ENCODE measurements at regions not wholly inside any gene's neighbourhood (a gene's known extent, or its start where the extent isn't known, plus 50 kb on each side); places are given as distances from the start of the nearest gene placed in this dataset.

- Mint-ChIP-seq H3K4me1 (no peaks in the 10 kb centered on the region), H3K27me3 (no peaks in the 10 kb centered on the region), H3K9me3 (no peaks in the 10 kb centered on the region), H3K27ac (ENCODE audit: low read depth) (no peak overlapping the region), H3K4me3 (no peak overlapping the region), H3K36me3 (ENCODE audit: insufficient read depth) (no peaks in the 10 kb centered on the region)
- no peak for ATAC-seq (replicated peaks; ENCODE audit: extremely low read depth, poor library complexity, severe bottlenecking)
- DNase-seq (ENCODE audit: low spot score in 2 of 2): no peak
Observed at GRCh38 chr10:9766762-9767161, 1250.9 kb upstream of the CELF2 start.

- Mint-ChIP-seq H3K27ac (ENCODE audit: low read depth) (no peak overlapping the region), H3K9me3 (peaks cover 22% of the 10 kb centered on the region), H3K4me3 (no peak overlapping the region), H3K27me3 (no peaks in the 10 kb centered on the region), H3K36me3 (ENCODE audit: insufficient read depth) (no peaks in the 10 kb centered on the region), H3K4me1 (no peaks in the 10 kb centered on the region)
- ATAC-seq (replicated peaks; ENCODE audit: extremely low read depth, poor library complexity, severe bottlenecking) (no peak), DNase-seq (ENCODE audit: low spot score in 2 of 2) (no peak)
Observed at GRCh38 chr10:9781666-9782065, 1236.0 kb upstream of the CELF2 start.

- no peaks in the 10 kb centered on the region for H3K36me3 Mint-ChIP-seq (ENCODE audit: insufficient read depth)
- H3K27me3 Mint-ChIP-seq: no peaks in the 10 kb centered on the region
- H3K27ac Mint-ChIP-seq (ENCODE audit: low read depth): no peak overlapping the region
- no peaks in the 10 kb centered on the region for H3K4me1 Mint-ChIP-seq
- ATAC-seq (replicated peaks; ENCODE audit: extremely low read depth, poor library complexity, severe bottlenecking): no peak
- H3K9me3 Mint-ChIP-seq: peaks cover 15% of the 10 kb centered on the region
- no peak for DNase-seq (ENCODE audit: low spot score in 2 of 2)
- no peak overlapping the region for H3K4me3 Mint-ChIP-seq
Observed at GRCh38 chr10:9786101-9786500, 1231.6 kb upstream of the CELF2 start.

- H3K4me3 Mint-ChIP-seq: no peak overlapping the region
- no peak overlapping the region for H3K27ac Mint-ChIP-seq (ENCODE audit: low read depth)
- no peaks in the 10 kb centered on the region for H3K4me1 Mint-ChIP-seq
- no peak for ATAC-seq (replicated peaks; ENCODE audit: extremely low read depth, poor library complexity, severe bottlenecking)
- peaks cover 10% of the 10 kb centered on the region for H3K9me3 Mint-ChIP-seq
- no peaks in the 10 kb centered on the region for H3K36me3 Mint-ChIP-seq (ENCODE audit: insufficient read depth)
- no peaks in the 10 kb centered on the region for H3K27me3 Mint-ChIP-seq
- DNase-seq (ENCODE audit: low spot score in 2 of 2): no peak
Observed at GRCh38 chr10:9786576-9786975, 1231.1 kb upstream of the CELF2 start.

- Mint-ChIP-seq H3K27ac (ENCODE audit: low read depth) (no peak overlapping the region), H3K36me3 (ENCODE audit: insufficient read depth) (no peaks in the 10 kb centered on the region), H3K9me3 (peaks cover 9% of the 10 kb centered on the region), H3K27me3 (no peaks in the 10 kb centered on the region), H3K4me1 (no peaks in the 10 kb centered on the region), H3K4me3 (no peak overlapping the region)
- DNase-seq (ENCODE audit: low spot score in 2 of 2): no peak
- no peak for ATAC-seq (replicated peaks; ENCODE audit: extremely low read depth, poor library complexity, severe bottlenecking)
Observed at GRCh38 chr10:9789996-9790395, 1227.7 kb upstream of the CELF2 start.

- no peak for DNase-seq (ENCODE audit: low spot score in 2 of 2)
- Mint-ChIP-seq H3K4me1 (no peaks in the 10 kb centered on the region), H3K27ac (ENCODE audit: low read depth) (no peak overlapping the region), H3K9me3 (peaks cover 9% of the 10 kb centered on the region), H3K27me3 (no peaks in the 10 kb centered on the region), H3K4me3 (no peak overlapping the region), H3K36me3 (ENCODE audit: insufficient read depth) (no peaks in the 10 kb centered on the region)
- no peak for ATAC-seq (replicated peaks; ENCODE audit: extremely low read depth, poor library complexity, severe bottlenecking)
Observed at GRCh38 chr10:9792181-9792580, 1225.5 kb upstream of the CELF2 start.

GRCh38 chr10:9796564-9796963 lies 1221.1 kb upstream of the CELF2 start:
- no peak overlapping the region for H3K4me3 Mint-ChIP-seq
- H3K36me3 Mint-ChIP-seq (ENCODE audit: insufficient read depth): no peaks in the 10 kb centered on the region
- H3K27ac Mint-ChIP-seq (ENCODE audit: low read depth): no peak overlapping the region
- peaks cover 21% of the 10 kb centered on the region for H3K9me3 Mint-ChIP-seq
- ATAC-seq (replicated peaks; ENCODE audit: extremely low read depth, poor library complexity, severe bottlenecking) (no peak), DNase-seq (ENCODE audit: low spot score in 2 of 2) (no peak)
- no peaks in the 10 kb centered on the region for H3K27me3 Mint-ChIP-seq
- no peaks in the 10 kb centered on the region for H3K4me1 Mint-ChIP-seq

- Mint-ChIP-seq H3K27me3 (no peaks in the 10 kb centered on the region), H3K27ac (ENCODE audit: low read depth) (no peak overlapping the region), H3K4me3 (no peak overlapping the region), H3K9me3 (peaks cover 15% of the 10 kb centered on the region), H3K4me1 (no peaks in the 10 kb centered on the region), H3K36me3 (ENCODE audit: insufficient read depth) (no peaks in the 10 kb centered on the region)
- ATAC-seq (replicated peaks; ENCODE audit: extremely low read depth, poor library complexity, severe bottlenecking) (no peak), DNase-seq (ENCODE audit: low spot score in 2 of 2) (no peak)
Observed at GRCh38 chr10:9800011-9800410, 1217.7 kb upstream of the CELF2 start.

- Mint-ChIP-seq H3K36me3 (ENCODE audit: insufficient read depth) (no peaks in the 10 kb centered on the region), H3K4me3 (no peak overlapping the region), H3K4me1 (no peaks in the 10 kb centered on the region), H3K27me3 (no peaks in the 10 kb centered on the region), H3K27ac (ENCODE audit: low read depth) (no peak overlapping the region), H3K9me3 (peaks cover 15% of the 10 kb centered on the region)
- DNase-seq (ENCODE audit: low spot score in 2 of 2) (no peak), ATAC-seq (replicated peaks; ENCODE audit: extremely low read depth, poor library complexity, severe bottlenecking) (no peak)
Observed at GRCh38 chr10:9800571-9800970, 1217.1 kb upstream of the CELF2 start.

- Mint-ChIP-seq H3K4me1 (no peaks in the 10 kb centered on the region), H3K36me3 (ENCODE audit: insufficient read depth) (no peaks in the 10 kb centered on the region), H3K27me3 (no peaks in the 10 kb centered on the region), H3K9me3 (peaks cover 7% of the 10 kb centered on the region), H3K27ac (ENCODE audit: low read depth) (no peak overlapping the region), H3K4me3 (no peak overlapping the region)
- ATAC-seq (replicated peaks; ENCODE audit: extremely low read depth, poor library complexity, severe bottlenecking) (no peak), DNase-seq (ENCODE audit: low spot score in 2 of 2) (no peak)
Observed at GRCh38 chr10:9807846-9808245, 1209.8 kb upstream of the CELF2 start.

GRCh38 chr10:9811601-9812000 lies 1206.1 kb upstream of the CELF2 start:
- DNase-seq (ENCODE audit: low spot score in 2 of 2) (no peak), ATAC-seq (replicated peaks; ENCODE audit: extremely low read depth, poor library complexity, severe bottlenecking) (no peak)
- Mint-ChIP-seq H3K4me3 (no peak overlapping the region), H3K9me3 (peaks cover 14% of the 10 kb centered on the region), H3K36me3 (ENCODE audit: insufficient read depth) (no peaks in the 10 kb centered on the region), H3K27ac (ENCODE audit: low read depth) (no peak overlapping the region), H3K4me1 (no peaks in the 10 kb centered on the region), H3K27me3 (no peaks in the 10 kb centered on the region)

GRCh38 chr10:9814285-9814864 lies 1203.3 kb upstream of the CELF2 start:
- Mint-ChIP-seq H3K4me3 (no peak overlapping the region), H3K27ac (ENCODE audit: low read depth) (no peak overlapping the region), H3K27me3 (no peaks in the 10 kb centered on the region), H3K9me3 (peaks cover 17% of the 10 kb centered on the region), H3K36me3 (ENCODE audit: insufficient read depth) (no peaks in the 10 kb centered on the region), H3K4me1 (no peaks in the 10 kb centered on the region)
- DNase-seq (ENCODE audit: low spot score in 2 of 2): no peak
- ATAC-seq (replicated peaks; ENCODE audit: extremely low read depth, poor library complexity, severe bottlenecking): no peak

GRCh38 chr10:9819756-9820494 lies 1197.7 kb upstream of the CELF2 start:
- Mint-ChIP-seq H3K4me1 (no peaks in the 10 kb centered on the region), H3K27me3 (no peaks in the 10 kb centered on the region), H3K4me3 (no peak overlapping the region), H3K36me3 (ENCODE audit: insufficient read depth) (no peaks in the 10 kb centered on the region), H3K9me3 (peaks cover 17% of the 10 kb centered on the region), H3K27ac (ENCODE audit: low read depth) (no peak overlapping the region)
- DNase-seq (ENCODE audit: low spot score in 2 of 2) (no peak), ATAC-seq (replicated peaks; ENCODE audit: extremely low read depth, poor library complexity, severe bottlenecking) (no peak)
